ENCODE measurements at regions not wholly inside any gene's neighbourhood (a gene's known extent, or its start where the extent isn't known, plus 50 kb on each side); places are given as distances from the start of the nearest gene placed in this dataset.
"Not testable (repeated sequence)": the region's sequence is repeated elsewhere in the genome, so short reads cannot be mapped to it uniquely, and the experiment has no call there.

- no peak for DNase-seq
Measured at GRCh38 chr15:81813215-81813614, 232.6 kb downstream of the MEX3B start.

GRCh38 chr15:81812456-81812855, 233.4 kb downstream of the MEX3B start:
- no peak for DNase-seq

GRCh38 chr15:81811736-81812135, 234.1 kb downstream of the MEX3B start:
- no peak for DNase-seq

GRCh38 chr15:81809543-81809942, 236.3 kb downstream of the MEX3B start:
- DNase-seq, result no peak

DNA sequence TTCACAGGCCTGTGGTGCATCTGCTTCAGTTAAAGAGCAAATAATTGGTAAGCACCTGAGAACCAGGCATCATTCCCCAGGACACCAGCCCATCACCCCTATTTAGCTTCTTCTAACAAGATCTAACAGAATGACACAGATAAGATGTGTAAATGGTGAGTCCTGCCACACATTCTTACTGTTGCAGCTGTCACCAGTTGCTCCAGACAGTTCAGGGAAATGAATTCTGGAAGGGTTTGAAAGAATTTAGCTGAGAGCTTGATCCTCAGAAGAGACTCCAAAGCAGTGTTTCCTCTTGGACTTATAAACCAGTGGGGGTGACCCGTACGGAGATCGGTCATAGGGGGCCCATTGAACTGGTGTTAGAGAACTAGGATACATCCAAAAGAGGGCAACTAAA, 238.0 kb downstream of the MEX3B start:
- DNase-seq, result no peak

DNA sequence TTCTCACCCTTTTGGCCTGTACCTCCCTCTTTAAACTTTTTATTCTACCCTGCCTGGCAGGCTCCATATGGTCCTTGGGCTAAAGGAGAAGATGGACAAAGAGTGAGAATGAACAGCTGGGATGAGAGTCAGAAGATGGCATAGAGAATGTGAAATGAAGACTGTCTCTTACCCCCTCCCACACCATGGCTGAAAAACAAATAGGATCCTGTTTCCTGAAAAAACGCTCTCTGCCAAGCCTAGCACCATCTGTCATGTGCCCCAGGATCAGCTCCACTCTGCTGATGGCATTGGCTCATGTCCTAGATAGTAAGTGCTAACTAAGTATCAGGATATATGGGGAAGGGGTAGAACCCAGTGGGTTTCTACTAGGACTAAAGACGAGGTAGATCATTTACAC, 238.6 kb downstream of the MEX3B start:
- DNase-seq, result no peak

GRCh38 chr15:81795899-81796298, 249.9 kb downstream of the MEX3B start:
- DNase-seq, result no peak

- DNase-seq, result no peak
Measured at GRCh38 chr15:81792646-81793045, 253.2 kb downstream of the MEX3B start.

GRCh38 chr15:81791322-81791721, 254.5 kb downstream of the MEX3B start:
- not testable (repeated sequence) for DNase-seq

DNA sequence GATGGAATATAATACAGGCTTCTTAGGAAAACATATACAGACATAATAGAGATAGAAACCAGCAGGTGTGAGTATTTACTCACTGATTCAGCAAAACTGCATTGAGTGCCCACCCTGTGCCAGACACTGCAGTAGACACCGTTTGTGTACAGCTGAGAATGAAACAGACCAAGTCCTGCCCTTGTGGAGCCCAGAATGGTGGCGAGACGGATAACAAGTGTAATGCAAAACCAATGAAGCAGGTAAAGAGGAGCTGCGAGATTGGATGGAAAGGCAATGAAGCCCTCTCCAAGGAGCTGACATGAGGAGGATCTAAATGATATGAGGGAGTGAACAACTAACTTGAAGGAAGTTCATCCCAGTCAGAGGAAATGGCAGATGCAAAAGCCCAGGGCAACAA, 256.4 kb downstream of the MEX3B start:
- DNase-seq, result no peak

- no peak for DNase-seq
Measured at GRCh38 chr15:81786776-81787175, 259.0 kb downstream of the MEX3B start.

GRCh38 chr15:81785679-81786078, 260.1 kb downstream of the MEX3B start:
- DNase-seq, result no peak

GRCh38 chr15:81785181-81785580, 260.6 kb downstream of the MEX3B start:
- DNase-seq, result no peak

GRCh38 chr15:81784751-81785150, 261.1 kb downstream of the MEX3B start:
- no peak for DNase-seq

DNA sequence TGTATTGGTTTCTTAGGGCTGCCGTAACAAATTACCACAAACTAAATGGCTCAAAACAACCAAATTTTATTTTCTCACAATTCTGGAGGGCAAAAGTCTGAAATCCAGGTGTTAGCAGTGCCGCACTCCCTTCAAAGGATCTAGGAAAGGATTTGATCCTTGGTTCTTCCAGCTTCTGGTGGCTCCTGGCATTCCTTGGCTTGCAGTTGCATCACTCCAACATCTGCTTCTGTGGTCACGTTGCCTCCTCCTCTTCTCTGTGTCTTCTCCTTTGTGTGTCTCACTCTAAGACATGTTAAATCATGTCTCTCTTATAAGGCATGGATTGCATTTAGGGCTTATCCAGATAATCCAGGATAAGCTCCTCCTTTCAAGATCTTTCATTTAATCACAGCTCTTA, 262.2 kb downstream of the MEX3B start:
- DNase-seq, result no peak

- DNase-seq, result no peak
Measured at GRCh38 chr15:81783076-81783475, 262.7 kb downstream of the MEX3B start.

DNA sequence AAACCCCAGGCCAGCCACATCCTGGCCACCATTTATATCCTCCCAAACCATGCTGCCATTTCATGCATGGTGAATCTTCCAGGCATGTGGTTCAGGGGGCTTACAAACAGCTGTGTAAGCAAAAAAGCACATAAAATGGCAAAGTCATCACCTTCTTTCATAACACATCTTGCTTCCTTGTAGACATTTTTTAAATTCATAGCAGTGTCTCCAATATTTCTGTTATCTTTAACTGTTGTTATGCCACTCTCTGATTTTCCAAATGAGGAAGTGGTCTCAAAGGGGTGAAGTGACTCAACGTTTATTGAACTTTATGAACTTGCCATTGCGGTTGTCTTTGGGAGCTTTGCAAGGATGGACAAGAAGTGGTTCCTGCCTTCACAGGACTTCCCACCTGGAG, 264.4 kb downstream of the MEX3B start:
- DNase-seq, result no peak

DNA sequence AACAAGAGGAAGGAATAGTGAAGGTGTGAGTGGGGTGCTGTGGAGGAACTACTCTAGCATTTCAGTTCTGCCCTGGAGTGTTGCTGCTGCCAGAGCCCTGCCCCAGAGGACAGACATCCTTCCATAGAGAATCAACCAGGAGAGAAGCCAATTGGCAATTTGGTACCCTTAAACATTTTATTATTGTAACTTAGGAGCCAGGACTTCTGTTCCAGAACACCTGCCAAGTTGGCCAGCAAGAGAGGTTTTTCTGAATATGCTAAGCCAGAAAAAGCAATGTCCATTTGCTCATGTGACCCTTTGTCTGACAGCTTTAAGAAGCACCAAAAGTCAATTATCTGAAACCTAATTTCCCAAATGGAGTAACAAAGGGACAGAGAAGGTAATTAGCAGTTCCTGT, 264.9 kb downstream of the MEX3B start:
- DNase-seq, result no peak

DNA sequence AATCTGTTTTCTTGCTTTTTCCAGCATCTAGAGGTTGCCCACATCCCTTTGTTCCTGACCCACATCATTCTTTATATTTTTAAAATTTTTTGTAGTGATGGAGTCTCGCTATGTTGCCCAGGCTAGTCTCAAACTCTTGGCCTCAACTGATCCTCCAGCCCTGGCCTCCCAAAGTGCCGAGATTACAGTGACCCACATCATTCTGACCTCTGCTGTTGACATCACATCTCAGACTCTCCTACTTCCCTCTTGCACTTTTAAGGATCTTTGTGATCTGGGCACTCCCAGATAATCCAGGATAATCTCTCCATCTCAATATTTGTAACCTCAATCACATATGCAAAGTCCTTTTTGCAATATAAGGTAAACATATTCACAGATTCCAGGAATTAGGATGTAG, 266.6 kb downstream of the MEX3B start:
- no peak for DNase-seq

- DNase-seq, result no peak
Measured at GRCh38 chr15:81777546-81777945, 268.3 kb downstream of the MEX3B start.

- DNase-seq, result no peak
Measured at GRCh38 chr15:81776976-81777375, 268.8 kb downstream of the MEX3B start.

- DNase-seq, result not testable (repeated sequence)
Measured at GRCh38 chr15:81775779-81776178, 270.0 kb downstream of the MEX3B start.

- no peak for DNase-seq
Measured at GRCh38 chr15:81774309-81774708, 271.5 kb downstream of the MEX3B start.

DNA sequence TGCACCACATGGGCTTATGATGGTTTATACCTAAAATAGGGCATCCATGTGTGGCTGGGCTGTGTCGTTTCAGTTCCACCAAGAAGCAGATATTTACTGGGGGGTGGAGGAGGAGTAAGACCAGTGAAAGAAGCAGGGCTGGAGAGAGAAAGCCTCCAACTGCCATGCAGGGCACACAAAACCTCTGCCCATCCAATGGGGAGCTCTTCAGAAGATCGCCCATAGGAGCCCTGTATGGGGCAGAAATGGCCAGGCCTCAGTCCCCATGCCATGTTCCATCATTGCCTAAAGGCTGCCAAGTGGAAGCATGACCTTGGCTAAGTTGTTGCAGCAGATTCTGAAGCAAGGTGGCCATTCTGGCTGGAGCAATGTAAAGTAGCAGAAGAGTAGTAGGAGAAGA, 277.0 kb downstream of the MEX3B start:
- no peak for DNase-seq

GRCh38 chr15:81766829-81767475, 278.9 kb downstream of the MEX3B start:
- no peak for DNase-seq

- no peak for DNase-seq
Measured at GRCh38 chr15:81765816-81766215, 280.0 kb downstream of the MEX3B start.

Data from stimulated activated CD4-positive, alpha-beta T cell treated with anti-CD3 and anti-CD28 coated beads, Interleukin-2, amount 100 ng/mL, for 48 hours (primary cell).